ENCODE measurements at regions not wholly inside any gene's neighbourhood (a gene's known extent, or its start where the extent isn't known, plus 50 kb on each side); places are given as distances from the start of the nearest gene placed in this dataset.
A peak's percentile ranks its signal among the peaks of the same experiment; 100 is the strongest.

DNA sequence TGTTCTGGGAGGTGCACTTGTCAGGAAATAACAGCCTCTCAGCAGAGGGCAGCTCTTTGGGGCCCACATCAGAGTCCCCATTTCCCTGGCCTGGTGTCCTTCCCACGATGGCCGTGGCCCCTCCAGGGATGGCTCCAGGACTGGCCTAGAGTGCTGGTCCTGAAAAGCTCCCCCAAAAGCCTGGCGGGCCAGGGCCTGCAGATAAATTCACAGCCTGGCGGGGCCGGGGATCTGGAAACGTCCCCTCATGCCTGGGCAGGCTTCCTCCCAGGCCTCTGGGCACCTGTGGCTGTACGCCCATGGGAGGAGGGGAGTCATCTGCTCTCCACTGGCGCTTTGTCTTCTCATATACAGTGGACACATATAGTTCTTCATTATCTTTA, 52.6 kb upstream of the HS6ST1 start:
- TF ChIP-seq, protein P1, sequence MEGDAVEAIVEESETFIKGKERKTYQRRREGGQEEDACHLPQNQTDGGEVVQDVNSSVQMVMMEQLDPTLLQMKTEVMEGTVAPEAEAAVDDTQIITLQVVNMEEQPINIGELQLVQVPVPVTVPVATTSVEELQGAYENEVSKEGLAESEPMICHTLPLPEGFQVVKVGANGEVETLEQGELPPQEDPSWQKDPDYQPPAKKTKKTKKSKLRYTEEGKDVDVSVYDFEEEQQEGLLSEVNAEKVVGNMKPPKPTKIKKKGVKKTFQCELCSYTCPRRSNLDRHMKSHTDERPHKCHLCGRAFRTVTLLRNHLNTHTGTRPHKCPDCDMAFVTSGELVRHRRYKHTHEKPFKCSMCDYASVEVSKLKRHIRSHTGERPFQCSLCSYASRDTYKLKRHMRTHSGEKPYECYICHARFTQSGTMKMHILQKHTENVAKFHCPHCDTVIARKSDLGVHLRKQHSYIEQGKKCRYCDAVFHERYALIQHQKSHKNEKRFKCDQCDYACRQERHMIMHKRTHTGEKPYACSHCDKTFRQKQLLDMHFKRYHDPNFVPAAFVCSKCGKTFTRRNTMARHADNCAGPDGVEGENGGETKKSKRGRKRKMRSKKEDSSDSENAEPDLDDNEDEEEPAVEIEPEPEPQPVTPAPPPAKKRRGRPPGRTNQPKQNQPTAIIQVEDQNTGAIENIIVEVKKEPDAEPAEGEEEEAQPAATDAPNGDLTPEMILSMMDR (IDR thresholded peaks at IDR 0.05), result no peak
- TF ChIP-seq POLR2A (IDR thresholded peaks at IDR 0.05), result no peak
- TF ChIP-seq EP300 (IDR thresholded peaks at IDR 0.05), result no peak
- no peak overlapping the region for H3K27ac ChIP-seq
- H3K27me3 ChIP-seq, result no peaks in the 10 kb centered on the region
- H3K9me3 ChIP-seq, result no peaks in the 10 kb centered on the region
- intact Hi-C loops (cut with DNase I), result no loop called here
- WGBS, 3 donors, result 97 to 98% (median 97%) methylated on average over 8 of the region's 8 CpGs
- H3K4me1 ChIP-seq (ENCODE audit: insufficient read depth), result peaks cover 6% of the 10 kb centered on the region
- H3K4me3 ChIP-seq, result no peak overlapping the region
- no peaks in the 10 kb centered on the region for H3K36me3 ChIP-seq
- DNase-seq, result peak in 1 of 5 donors; percentile 31

DNA sequence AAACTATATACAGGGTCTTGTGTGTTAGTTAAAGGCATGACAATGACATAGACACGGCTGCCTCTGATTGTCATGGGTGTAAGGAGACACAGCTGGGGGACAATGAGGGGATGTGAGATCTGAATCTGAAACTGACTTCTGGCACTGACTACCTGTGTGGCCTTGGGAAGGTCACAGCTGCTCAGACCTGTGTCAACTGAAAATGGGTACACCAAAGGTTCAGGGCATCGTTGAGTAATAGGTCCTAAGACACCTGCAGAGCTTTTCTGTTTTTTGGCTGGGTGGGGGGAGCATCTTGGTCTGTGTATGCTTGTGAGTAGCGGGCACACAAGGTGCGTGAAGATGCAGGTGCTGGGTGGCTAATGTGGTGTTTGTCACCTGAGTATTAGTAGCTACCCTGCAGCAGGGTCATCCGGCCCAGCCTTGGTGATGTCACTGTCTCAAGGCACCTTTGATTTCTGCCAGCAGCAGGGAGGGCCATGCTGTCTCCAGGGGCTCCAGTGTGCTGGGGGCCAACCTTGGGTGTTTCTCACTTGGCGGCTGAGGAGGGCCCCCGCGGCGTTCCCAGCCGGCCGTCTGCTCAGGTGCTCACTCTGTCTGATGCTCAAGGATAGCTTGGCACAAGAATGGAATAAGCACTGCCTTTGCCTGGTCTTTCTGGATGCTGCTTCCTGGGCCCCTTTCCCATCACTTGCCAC, 53.1 kb upstream of the HS6ST1 start:
- DNase-seq, result peak in 1 of 5 donors; percentile 31
- Histone ChIP-seq H3K27ac (no peak overlapping the region), H3K4me1 (ENCODE audit: insufficient read depth) (peaks cover 6% of the 10 kb centered on the region), H3K36me3 (no peaks in the 10 kb centered on the region), H3K4me3 (no peak overlapping the region), H3K27me3 (no peaks in the 10 kb centered on the region), H3K9me3 (no peaks in the 10 kb centered on the region)
- WGBS, 3 donors, result 94 to 98% (median 96%) methylated on average over 11 of the region's 11 CpGs
- intact Hi-C loops (cut with DNase I), result no loop called here
- TF ChIP-seq POLR2A (IDR thresholded peaks at IDR 0.05) (no peak), EP300 (IDR thresholded peaks at IDR 0.05) (no peak)
- TF ChIP-seq, protein P1 (IDR thresholded peaks at IDR 0.05), result no peak

DNA sequence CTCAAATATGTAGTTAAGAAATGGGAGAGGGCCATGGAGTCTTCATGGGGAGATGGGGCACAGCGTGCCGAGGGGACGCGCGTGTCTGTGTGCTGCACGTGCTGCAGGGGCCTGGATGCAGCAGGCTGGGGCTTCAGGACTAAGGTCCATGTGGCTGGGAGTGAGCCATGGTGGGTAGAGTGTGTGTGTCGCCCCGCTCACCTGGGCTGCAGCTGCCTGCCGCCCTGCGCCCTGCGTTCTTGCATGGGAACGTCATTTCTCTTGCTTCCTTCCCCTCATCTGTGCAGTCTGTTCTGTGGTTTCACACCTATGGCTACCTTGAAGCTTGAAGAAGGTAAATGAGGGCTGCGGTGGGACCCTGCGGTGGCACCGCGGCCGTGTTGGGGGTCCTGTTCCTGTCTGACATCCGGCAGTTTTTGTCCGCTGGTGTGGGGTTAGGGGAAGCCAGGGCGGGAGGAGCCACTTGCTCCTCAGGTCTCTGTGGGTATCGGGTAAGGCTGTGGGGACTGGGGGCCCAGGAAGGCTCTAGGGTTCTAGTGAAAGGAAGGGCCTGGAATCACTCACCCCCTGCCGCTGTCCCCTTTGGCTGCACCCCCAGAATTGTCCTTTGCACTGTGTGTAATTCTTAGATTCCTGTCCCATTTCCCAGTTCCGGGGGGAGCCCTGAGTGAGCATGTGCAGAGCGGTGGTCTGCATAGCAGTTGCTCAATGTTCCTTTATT, 54.1 kb upstream of the HS6ST1 start:
- intact Hi-C loops (cut with DNase I), result no loop called here
- peaks cover 6% of the 10 kb centered on the region for H3K4me1 ChIP-seq (ENCODE audit: insufficient read depth)
- H3K4me3 ChIP-seq, result no peak overlapping the region
- no peaks in the 10 kb centered on the region for H3K36me3 ChIP-seq
- 95 to 97% (median 96%) methylated on average over 24 of the region's 24 CpGs for WGBS, 3 donors
- H3K27me3 ChIP-seq, result no peaks in the 10 kb centered on the region
- peak in 1 of 5 donors; percentile 29 for DNase-seq
- no peaks in the 10 kb centered on the region for H3K9me3 ChIP-seq
- H3K27ac ChIP-seq, result no peak overlapping the region
- TF ChIP-seq, protein P1 (IDR thresholded peaks at IDR 0.05), result no peak
- TF ChIP-seq POLR2A (IDR thresholded peaks at IDR 0.05), result no peak
- TF ChIP-seq EP300 (IDR thresholded peaks at IDR 0.05), result no peak

DNA sequence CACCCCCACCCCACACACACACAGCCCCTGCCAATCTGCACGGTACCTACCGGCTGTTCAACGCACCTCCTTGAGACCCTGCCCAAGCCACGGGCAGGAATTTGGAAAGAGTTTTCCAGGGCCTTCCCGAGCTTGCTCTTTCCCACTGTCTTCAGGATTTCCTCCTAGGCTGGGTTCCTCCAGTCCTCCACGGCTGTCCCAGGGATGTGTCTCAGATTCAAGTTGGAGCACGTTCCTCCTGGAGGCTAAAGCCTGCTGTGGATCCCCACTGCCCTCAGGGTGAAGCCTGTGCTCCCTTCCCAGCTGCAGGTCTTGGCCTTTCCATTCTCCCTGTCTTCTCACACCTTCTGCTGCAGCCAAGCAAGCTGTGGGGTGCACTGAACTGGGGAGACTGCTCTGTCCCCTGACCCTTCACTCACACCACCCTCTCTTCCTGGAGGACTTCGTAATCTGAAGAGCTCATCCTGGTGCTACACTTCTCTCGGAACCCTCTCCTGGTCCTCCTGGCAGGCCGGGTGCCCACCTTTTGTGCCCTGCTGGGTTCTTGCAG, 54.9 kb upstream of the HS6ST1 start:
- TF ChIP-seq, protein P1 (IDR thresholded peaks at IDR 0.05), result no peak
- no peak for TF ChIP-seq EP300 (IDR thresholded peaks at IDR 0.05)
- TF ChIP-seq POLR2A (IDR thresholded peaks at IDR 0.05), result no peak
- H3K9me3 ChIP-seq, result no peaks in the 10 kb centered on the region
- H3K27me3 ChIP-seq, result no peaks in the 10 kb centered on the region
- H3K4me3 ChIP-seq, result no peak overlapping the region
- no peak overlapping the region for H3K27ac ChIP-seq
- no peak for DNase-seq
- no peaks in the 10 kb centered on the region for H3K36me3 ChIP-seq
- H3K4me1 ChIP-seq (ENCODE audit: insufficient read depth), result peaks cover 10% of the 10 kb centered on the region
- intact Hi-C loops (cut with DNase I), result no loop called here
- 96 to 99% (median 97%) methylated on average over 10 of the region's 10 CpGs for WGBS, 3 donors

All from ovary (tissue), 7 donors.